Muscle of leg (tissue), 3 donors: ENCODE measurements at regions not wholly inside any gene's neighbourhood (a gene's known extent, or its start where the extent isn't known, plus 50 kb on each side); places are given as distances from the start of the nearest gene placed in this dataset.
"Not testable (repeated sequence)": the region's sequence is repeated elsewhere in the genome, so short reads cannot be mapped to it uniquely, and the experiment has no call there.

ENCODE experiments used
- DNase-seq: peaks from one replicate; pipeline ENCODE4 v3.0.0; 2013
- H3K27ac ChIP-seq: one replicate; pipeline ENCODE4 v1.5.1; 2013; ENCODE audit warnings: mild to moderate bottlenecking, low read length, control low read depth
- H3K27me3 ChIP-seq: one replicate; pipeline ENCODE4 v1.6.1; 2013; ENCODE audit warnings: low read length; ENCODE audit not compliant: control insufficient read depth, insufficient read depth
- H3K36me3 ChIP-seq: one replicate; pipeline ENCODE4 v1.6.1; 2013; ENCODE audit warnings: low read length; ENCODE audit not compliant: control insufficient read depth, insufficient read depth
- H3K4me1 ChIP-seq: one replicate; pipeline ENCODE4 v1.6.1; 2013; ENCODE audit warnings: low read length; ENCODE audit not compliant: control insufficient read depth, insufficient read depth
- H3K4me3 ChIP-seq: one replicate; pipeline ENCODE4 v1.5.1; 2013; ENCODE audit warnings: low read length, control low read depth
- H3K9me3 ChIP-seq: replicated peaks from 2 replicates; pipeline ENCODE4 v1.6.1; 2013; ENCODE audit warnings: low read depth, low read length; ENCODE audit not compliant: control insufficient read depth
- WGBS: methylation state at CpG from one replicate; pipeline ENCODE4 v1.1.5; 2013; ENCODE audit warnings: missing lambda C conversion rate; ENCODE audit not compliant: insufficient coverage; 5-methylcytosine and 5-hydroxymethylcytosine counted together

DNA sequence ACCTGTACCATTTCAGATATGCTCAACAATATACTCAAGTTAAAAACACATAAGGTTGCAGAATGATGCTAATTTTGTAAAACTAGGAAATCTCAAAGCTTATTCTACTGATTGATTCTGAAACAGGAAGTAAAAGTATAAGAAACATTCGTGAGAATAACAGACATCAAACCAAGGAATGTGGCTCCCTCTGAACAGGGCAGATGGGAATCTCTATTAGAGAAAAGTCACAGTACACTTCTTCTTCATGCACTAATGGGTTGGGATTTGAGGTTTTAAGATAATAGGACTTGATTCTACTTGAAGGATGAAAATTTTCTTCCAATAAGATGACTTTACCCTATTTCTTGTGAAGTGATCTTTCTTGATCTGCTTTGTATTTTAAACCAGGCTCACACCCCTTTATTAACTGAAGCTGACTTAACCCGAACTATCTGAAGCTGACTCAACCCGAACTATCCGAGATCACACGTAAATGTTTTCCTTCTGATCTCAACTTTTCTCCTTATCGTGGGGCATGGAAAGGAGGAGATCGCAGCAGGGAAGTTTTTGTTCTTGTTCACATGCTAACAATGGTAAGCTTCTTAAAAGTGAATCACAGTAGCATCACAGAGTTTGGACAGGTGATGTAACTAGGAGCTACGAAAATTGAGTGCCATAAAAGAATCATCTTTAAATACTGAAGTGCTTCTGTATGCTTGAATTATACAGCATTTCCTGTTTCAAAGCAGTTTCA lies 363.1 kb upstream of the ZFP42 start:
- no peaks in the 10 kb centered on the region for H3K27me3 ChIP-seq
- DNase-seq: no peak
- no peak overlapping the region for H3K4me3 ChIP-seq
- WGBS: no CpG with 5 or more reads among the region's 8 CpGs
- H3K36me3 ChIP-seq: no peaks in the 10 kb centered on the region
- H3K9me3 ChIP-seq: no peaks in the 10 kb centered on the region
- H3K4me1 ChIP-seq: no peaks in the 10 kb centered on the region
- no peak overlapping the region for H3K27ac ChIP-seq

DNA sequence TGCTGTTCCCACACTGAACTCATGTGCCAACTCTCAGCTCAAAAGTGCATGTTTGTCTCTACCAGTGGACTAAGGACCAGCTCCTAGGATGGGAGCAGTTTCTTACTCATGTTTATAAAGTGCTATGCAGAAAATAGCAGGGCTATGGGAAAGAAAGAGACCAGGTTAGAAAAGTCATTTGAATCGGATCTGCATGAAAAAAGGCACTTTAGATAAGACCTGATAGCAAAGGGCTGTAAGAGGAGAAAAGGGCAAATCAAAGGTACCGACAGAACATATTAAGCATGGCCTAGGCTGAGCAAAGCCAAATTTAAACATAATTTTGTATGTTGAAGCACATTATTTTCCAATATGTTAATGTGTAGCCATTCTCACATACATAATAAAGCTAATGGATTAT lies 362.3 kb upstream of the ZFP42 start:
- Histone ChIP-seq H3K27me3 (no peaks in the 10 kb centered on the region), H3K27ac (no peak overlapping the region), H3K9me3 (no peaks in the 10 kb centered on the region), H3K4me1 (no peaks in the 10 kb centered on the region), H3K4me3 (no peak overlapping the region), H3K36me3 (no peaks in the 10 kb centered on the region)
- WGBS: 60% methylated on average over 1 of the region's 2 CpGs
- DNase-seq: no peak

DNA sequence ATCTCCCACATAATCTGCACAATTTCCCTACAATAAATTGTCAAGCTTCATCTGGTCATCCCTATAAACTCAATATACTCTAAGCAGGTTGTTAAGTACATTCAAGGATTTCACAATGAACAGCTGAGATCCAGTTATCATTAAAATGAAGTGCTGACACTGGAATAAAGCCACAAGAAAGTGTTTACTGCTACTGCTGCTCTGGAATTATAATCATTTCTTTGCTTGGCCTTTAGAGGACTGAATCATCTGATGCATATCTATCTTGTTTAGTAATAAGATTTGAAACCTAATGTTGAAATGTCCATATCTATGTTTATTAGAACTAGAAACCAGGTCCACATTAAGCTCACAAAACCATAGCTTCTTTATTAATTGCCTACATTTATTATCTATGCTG lies 338.6 kb upstream of the ZFP42 start:
- Histone ChIP-seq H3K27ac (no peak overlapping the region), H3K4me3 (no peak overlapping the region), H3K36me3 (no peaks in the 10 kb centered on the region), H3K9me3 (no peaks in the 10 kb centered on the region), H3K4me1 (no peaks in the 10 kb centered on the region), H3K27me3 (no peaks in the 10 kb centered on the region)
- peak; percentile 20 for DNase-seq

DNA sequence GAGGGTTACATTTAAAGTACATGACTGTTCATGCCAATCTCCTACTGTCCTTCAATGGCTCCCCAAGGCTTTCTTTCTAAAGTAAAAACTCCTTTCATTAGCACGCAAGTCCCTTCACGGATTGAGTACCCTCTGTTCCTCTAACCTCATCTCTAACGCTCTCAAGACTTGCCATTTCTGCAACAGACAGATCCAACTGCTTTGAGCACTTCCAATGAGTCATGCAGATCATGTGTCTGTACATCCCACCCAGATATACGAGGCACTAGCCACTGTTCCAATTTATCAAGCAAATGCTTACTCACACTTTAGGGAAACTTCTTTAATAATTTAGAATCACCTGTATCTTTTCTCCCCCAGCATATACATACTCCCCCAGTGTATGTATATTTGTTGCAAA lies 332.5 kb upstream of the ZFP42 start:
- no peak for DNase-seq
- Histone ChIP-seq H3K27ac (no peak overlapping the region), H3K27me3 (no peaks in the 10 kb centered on the region), H3K36me3 (no peaks in the 10 kb centered on the region), H3K4me1 (peaks cover 4% of the 10 kb centered on the region), H3K4me3 (no peak overlapping the region), H3K9me3 (no peaks in the 10 kb centered on the region)
- WGBS: 72% methylated on average over 3 of the region's 4 CpGs

DNA sequence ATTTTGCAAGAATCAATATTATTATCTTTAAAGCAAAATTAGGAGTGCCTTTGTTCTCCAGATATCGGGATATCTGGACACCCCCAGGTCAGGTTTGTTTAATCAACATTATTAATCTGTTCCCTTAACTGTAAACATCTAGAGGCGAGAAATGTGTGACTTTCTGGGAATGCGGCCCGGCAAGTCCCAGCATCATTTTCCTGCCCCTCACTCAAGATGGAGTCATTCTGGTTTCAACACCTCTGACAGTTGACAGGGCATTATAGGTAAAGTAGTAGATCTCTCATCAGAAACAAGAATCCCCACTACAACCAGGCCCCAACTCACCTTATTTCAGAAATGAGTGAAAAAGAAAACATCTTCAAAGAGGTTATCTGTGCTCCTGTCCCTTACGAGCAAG lies 331.6 kb upstream of the ZFP42 start:
- no peaks in the 10 kb centered on the region for H3K36me3 ChIP-seq
- H3K4me1 ChIP-seq: peaks cover 4% of the 10 kb centered on the region
- no peak overlapping the region for H3K27ac ChIP-seq
- H3K9me3 ChIP-seq: no peaks in the 10 kb centered on the region
- DNase-seq: no peak
- H3K27me3 ChIP-seq: no peaks in the 10 kb centered on the region
- no CpG with 5 or more reads among the region's 5 CpGs for WGBS
- H3K4me3 ChIP-seq: no peak overlapping the region

DNA sequence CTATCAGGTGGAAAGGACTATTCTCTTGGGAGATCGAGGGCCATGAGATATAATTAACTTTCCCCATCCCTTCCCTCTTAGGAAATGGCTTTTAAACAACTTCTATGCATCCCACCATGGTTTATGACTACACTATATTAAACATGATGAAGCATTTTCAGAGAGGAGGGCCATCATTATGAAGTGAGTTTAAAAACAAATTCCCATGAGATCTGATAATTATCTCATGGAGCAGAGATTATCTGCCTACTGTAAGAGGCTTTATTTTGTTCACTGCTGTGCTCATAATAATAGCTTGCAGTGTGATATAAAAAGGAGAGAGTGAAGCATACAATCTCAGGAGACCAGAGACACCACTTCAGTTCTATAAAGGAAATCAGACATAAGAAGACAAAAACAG lies 330.5 kb upstream of the ZFP42 start:
- no peaks in the 10 kb centered on the region for H3K27me3 ChIP-seq
- H3K4me1 ChIP-seq: peaks cover 4% of the 10 kb centered on the region
- DNase-seq: no peak
- no peaks in the 10 kb centered on the region for H3K36me3 ChIP-seq
- H3K27ac ChIP-seq: no peak overlapping the region
- no peaks in the 10 kb centered on the region for H3K9me3 ChIP-seq
- no CpG with 5 or more reads among the region's 1 CpG for WGBS
- H3K4me3 ChIP-seq: no peak overlapping the region

DNA sequence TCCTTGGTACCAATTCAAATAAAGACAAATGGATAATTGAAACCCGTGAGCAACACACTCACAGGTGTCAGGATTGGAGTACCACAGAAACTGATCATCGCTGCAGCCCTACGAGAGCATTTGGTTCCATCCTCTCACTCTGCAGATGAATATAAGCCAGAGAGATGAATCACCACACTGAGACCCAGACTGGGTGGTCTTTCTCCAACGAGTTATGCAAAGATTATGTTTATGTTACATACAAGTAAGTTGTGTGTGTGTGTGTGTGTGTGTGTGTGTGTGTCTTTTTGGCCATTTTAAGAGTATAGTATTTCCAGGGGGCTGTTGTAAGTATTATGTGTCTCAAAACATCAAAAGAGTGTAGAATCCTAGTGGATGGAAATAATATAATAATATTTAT lies 329.5 kb upstream of the ZFP42 start:
- no peaks in the 10 kb centered on the region for H3K9me3 ChIP-seq
- no peaks in the 10 kb centered on the region for H3K36me3 ChIP-seq
- peak; percentile 27 for DNase-seq
- H3K27ac ChIP-seq: no peak overlapping the region
- peaks cover 4% of the 10 kb centered on the region for H3K4me1 ChIP-seq
- 29% methylated on average over 1 of the region's 4 CpGs for WGBS
- H3K27me3 ChIP-seq: no peaks in the 10 kb centered on the region
- no peak overlapping the region for H3K4me3 ChIP-seq

DNA sequence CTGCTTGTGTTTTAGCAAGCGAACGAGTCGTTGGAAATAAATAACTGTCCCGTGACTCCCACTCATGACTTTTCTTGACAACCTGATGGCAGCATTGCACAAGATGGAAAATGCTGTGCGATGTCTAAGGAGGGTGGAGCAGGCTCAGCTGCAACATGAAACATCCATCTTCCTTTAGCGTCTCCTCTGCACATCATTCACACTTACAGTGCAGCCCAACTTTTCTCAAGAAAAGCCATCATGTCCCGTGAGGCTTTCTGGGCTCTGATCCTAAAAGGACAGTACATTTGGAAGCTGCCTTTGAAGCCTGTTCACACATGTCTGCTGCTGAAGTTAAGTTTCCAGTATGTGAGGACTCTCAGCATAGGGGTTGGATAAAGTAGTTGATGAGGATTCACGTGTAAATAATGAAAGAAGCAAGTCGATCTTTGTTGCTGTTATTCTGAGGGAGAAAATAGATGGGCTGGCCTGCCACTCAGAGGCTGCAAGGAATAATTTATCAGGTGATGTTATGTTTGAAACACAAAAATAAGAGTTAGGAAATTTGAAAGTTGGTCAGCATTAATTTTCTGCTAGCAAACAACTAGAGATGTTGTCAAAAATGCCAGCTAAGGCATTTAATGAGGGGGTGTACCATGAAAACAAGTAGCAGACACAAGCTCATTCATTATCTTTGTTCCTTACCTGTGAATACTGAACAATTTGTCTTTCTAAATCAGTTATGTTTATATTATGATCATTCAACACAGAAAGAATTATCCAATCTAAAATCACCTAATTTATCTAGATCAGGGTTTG lies 328.7 kb upstream of the ZFP42 start:
- H3K4me3 ChIP-seq: no peak overlapping the region
- H3K27me3 ChIP-seq: no peaks in the 10 kb centered on the region
- no peak overlapping the region for H3K27ac ChIP-seq
- H3K36me3 ChIP-seq: no peaks in the 10 kb centered on the region
- H3K9me3 ChIP-seq: no peaks in the 10 kb centered on the region
- 9% methylated on average over 3 of the region's 9 CpGs for WGBS
- peak; percentile 87 for DNase-seq
- peaks cover 4% of the 10 kb centered on the region for H3K4me1 ChIP-seq

DNA sequence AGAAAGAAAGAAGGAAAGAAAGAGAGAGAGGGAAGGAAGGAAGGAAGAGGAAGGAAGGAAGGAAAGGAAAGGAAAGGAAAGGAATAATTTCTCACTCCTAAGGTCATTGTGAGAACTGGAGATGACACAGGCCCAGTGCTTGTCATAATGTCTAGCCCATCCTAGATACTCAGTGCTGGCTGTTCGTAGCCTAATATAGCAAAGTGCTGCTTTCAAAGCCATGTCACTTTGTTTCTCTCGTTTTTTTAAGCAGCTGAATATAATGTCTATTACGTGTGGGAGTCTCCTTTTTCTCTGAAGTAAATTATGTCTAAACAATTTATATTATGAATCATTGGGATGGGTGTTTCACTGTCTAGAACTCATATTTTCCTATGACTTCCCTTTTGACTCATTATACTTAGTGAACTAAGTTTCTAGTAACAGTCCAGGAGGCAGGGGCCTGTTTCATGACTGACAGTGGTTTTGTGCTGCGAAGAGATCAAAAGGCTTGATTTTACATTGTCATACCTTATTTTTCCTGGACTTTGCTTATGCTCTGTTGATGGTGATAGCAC lies 327.0 kb upstream of the ZFP42 start:
- peaks cover 4% of the 10 kb centered on the region for H3K4me1 ChIP-seq
- H3K27ac ChIP-seq: no peak overlapping the region
- no peak overlapping the region for H3K4me3 ChIP-seq
- WGBS: no CpG with 5 or more reads among the region's 4 CpGs
- peak; percentile 31 for DNase-seq
- H3K36me3 ChIP-seq: no peaks in the 10 kb centered on the region
- H3K9me3 ChIP-seq: no peaks in the 10 kb centered on the region
- H3K27me3 ChIP-seq: no peaks in the 10 kb centered on the region

DNA sequence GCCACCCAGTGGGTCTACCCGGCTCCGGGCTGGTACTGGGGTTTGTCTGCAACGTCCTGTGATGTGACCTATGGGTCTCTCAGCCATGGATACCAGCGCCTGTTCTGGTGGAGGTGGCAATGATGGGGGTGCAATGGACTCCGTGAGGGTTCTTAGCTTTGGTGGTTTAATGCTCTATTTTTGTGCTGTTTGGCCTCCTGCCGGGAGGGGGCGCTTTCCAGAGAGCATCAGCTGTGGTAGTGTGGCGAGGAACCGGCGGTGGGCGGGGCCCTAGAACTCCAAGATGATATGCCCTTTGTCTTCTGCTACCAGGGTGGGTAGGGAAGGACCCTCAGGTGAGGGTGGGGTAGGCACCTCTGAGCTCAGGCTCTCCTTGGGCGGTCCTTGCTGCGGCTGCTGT lies 324.1 kb upstream of the ZFP42 start:
- not testable (repeated sequence) for H3K4me1 ChIP-seq, H3K27me3 ChIP-seq, H3K9me3 ChIP-seq, H3K27ac ChIP-seq, H3K4me3 ChIP-seq, H3K36me3 ChIP-seq, DNase-seq
- WGBS: 100% methylated on average over 3 of the region's 13 CpGs
